Eye (tissue), 1 donor: ENCODE measurements at regions not wholly inside any gene's neighbourhood (a gene's known extent, or its start where the extent isn't known, plus 50 kb on each side); places are given as distances from the start of the nearest gene placed in this dataset.
"Not testable (repeated sequence)": the region's sequence is repeated elsewhere in the genome, so short reads cannot be mapped to it uniquely, and the experiment has no call there.

Experiments used
- DNase-seq: peaks from one replicate; pipeline ENCODE4 v3.0.0-alpha.2; 2015

DNA sequence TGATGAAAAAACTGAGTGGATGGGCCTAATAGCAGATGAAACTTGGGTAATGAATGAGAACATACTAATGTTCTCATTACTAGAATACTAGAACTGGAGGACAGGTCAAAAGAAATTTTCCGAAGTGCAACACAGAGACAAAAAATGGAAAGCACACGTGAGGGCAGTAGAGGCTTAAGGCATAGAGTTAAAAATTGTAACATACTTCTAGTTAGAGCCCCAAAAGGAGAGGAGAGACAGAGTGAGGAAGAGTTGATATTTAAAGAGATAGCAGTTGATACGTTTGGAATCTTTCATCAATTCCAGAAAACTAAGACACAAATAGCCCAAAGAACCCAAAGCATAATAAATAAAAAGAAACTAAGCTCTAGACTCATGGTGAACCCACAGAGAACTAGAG is 327.9 kb downstream of the SQOR start:
- no peak for DNase-seq

DNA sequence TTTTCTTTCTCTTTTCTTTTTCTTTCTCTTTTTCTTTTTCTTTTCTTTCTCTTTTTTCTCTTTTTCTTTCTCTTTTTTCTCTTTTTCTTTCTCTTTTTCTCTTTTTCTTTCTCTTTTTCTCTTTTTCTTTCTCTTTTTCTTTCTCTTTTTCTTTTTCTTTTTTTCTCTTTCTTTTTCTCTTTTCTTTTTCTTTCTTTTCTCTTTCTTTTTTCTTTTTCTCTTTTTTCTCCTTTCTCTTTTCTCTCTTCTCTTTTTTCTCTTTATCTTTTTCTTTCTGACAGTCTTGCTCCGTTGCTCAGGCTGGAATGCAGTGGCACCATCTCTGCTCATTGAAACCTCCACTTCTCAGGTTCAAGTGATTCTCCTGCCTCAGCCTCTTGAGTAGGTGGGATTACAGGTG is 335.7 kb downstream of the SQOR start:
- no peak for DNase-seq

DNA sequence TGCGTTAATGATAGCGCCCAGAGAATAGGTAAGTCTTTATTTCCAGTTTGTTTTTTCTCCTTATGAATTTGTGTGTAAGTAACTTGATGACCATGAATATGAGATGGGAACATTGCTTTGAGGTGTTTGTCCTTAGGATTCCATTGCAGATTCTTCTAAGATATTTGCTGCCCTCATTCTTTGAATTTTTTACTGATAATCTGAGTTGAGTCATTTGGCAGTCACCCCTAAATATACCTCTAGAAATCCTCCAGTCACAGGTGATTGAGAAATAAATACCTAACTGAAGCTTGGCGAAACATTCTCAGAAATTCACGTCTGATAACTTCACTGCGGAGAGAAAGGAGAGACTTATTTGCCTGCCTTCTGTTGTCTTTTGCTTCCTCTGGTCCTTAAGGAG is 345.5 kb downstream of the SQOR start:
- no peak for DNase-seq

DNA sequence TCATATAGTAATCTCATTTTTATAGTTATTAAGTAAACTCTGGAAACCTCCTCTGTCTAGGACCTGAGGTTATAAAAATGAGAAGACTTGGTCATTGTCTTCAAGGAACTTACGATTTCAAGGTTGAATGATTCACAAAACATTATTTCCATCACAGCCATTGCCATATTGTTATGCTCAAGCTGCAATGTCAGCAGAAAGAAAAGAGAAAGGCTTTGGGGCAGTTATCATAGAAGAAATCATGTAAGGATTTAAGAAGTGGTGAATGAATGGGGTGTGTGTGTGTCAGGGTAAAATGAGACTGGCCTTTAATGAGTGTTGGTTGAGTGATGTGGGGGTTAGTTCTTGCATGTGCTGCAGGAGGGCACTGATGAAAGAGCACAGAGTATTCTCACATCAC is 346.8 kb downstream of the SQOR start:
- DNase-seq, result peak; percentile 61

DNA sequence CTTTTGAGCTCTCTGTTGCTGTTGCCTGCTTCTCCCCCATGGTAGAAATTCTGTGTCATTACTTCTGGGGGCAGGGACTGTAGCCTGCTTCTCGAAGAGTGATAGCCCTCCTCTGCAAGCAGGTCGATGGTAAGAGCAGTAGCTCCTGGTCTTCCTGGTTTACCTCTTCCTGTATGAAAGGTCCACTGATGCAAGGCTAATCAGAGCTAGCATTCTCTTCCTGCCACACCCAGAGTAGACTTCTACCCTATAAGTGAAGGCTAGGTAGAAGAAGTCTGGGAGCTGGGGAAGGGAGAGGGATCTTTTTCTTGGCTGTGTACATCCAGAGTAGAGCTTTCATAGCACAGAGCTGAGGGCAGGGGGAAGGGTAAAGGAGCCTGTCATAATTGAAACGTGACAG is 357.0 kb downstream of the SQOR start:
- DNase-seq, result no peak

DNA sequence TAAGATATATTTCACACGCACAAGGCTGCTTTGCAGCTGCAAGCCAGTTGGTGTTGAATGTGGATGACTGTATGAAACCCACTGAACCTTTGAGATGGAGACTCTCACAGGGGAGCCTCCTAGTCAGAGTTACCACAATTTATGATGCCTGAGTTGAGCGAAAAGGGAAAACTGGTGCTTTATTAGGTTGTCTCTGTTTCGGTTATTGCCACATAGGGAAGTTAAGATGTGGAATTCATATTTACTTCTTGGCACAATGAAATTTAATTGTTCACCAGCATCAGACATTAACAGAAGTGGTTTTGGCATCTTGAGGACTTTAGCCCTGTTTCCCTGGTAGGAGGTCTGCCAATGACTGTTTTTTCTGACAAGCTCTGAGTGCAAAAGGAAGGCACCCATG is 358.2 kb downstream of the SQOR start:
- no peak for DNase-seq

DNA sequence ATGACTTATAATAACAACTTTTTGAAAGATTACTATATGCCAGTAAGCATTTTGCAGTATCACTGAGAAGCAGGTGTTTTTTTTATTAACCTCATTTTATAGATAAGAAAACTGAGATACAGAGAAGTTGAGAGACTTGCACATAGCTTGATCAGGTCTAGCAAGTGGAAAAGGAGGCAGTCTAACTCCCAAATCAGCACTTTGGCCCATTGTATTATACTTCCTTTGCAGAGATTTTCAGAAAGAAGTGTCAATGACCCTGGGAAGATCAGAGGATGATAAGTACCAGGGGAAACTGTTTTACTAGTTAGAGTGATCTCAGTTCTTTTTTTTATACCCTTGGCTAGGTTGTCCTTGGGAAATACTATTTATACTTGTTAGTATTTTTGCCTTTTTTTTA is 358.7 kb downstream of the SQOR start:
- DNase-seq, result no peak

DNA sequence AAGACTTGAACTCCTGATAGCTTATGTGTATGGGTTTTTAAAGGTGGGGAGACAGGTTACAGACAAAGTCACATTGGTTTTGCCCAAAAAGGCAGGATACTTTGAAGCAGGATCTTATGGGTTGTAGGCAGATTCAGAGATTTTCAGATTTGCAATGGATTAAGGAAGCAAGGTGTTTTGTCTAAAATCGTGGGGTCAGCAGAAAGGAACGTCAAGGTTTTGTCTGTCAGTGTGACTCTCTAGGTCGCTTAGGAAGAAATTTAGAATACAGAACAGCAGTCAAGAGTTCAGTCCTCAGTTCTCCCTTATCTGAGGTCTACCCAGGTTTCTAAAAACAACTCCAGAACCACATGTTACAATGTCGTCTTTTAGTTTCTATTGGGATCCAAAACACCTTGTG is 361.0 kb downstream of the SQOR start:
- DNase-seq, result no peak

DNA sequence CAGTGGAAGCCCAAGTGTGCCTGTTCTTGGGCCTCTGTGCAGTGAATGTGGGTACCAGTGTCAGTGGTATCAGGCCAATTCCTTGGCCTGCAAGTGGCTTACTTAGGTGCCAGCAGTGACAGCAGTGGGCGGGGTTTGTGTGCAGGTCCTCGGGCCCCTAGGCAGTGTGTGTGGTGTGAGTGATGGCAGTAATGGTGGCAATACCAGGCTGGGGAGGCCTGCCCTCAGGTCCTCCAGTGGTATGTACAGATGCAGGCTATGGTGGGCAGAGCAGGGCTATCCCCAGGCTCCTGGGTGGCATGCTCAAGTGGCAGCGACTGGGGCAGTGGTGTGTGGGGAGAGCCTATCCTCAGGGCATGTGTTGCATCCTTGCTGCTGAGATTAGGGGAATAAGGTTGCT is 379.7 kb downstream of the SQOR start:
- no peak for DNase-seq

DNA sequence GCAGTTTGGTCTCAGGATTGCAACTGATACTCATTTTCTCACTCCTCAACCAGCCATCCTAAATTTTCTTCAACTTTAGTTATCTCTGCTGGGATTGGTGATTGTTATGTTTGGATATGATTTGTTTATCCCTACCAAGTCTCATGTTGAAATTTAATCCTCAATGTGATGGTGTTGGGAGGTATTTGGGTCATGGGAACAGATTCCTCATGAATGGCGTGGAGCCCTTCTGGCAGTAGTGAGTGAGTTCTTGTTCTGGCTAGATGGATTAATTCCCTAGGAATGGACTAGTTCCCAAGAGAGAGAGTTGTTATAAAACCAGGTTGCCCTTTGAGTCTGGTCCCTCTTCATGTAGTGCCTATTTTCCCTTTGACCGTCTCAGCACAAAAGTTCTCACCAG is 399.9 kb downstream of the SQOR start:
- DNase-seq, result no peak

DNA sequence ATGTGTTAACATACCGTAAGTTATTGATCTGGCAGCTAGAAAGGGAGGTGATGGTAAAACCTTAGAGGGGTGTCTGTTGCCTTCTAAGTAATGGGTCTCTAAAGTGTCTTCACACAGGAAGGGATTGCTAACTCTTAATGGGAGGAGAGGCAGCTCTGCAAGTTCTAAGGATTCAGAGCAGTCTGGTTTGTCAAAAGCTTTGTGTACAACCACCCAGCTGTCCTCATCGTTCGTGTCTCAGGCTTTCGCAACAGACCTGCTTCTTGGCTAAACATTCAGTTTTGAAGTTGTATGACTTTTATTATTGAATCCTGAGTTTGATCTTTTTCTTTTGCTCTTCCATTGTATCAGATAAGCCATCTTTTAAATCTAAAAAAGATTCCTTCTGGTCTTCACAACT is 404.9 kb downstream of the SQOR start:
- no peak for DNase-seq

DNA sequence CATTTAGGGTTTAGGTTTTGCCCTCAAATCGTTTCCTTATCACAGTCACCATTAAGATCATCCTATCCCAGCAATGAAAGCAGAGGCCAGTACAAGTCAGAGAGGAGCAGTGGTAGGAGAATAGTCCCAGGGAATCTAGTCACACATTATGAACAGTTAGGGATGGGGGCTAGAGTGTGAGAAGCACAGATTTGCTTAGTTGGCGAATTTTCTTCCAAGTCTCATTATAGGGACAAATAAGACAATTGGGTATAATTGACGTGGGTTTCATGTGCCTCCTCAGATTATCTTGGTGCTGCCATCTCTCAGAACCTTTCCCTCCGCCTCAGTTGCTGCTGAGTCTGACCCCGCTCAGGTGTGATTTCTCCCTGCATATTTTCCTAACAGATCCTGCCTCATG is 407.1 kb downstream of the SQOR start:
- DNase-seq, result no peak

DNA sequence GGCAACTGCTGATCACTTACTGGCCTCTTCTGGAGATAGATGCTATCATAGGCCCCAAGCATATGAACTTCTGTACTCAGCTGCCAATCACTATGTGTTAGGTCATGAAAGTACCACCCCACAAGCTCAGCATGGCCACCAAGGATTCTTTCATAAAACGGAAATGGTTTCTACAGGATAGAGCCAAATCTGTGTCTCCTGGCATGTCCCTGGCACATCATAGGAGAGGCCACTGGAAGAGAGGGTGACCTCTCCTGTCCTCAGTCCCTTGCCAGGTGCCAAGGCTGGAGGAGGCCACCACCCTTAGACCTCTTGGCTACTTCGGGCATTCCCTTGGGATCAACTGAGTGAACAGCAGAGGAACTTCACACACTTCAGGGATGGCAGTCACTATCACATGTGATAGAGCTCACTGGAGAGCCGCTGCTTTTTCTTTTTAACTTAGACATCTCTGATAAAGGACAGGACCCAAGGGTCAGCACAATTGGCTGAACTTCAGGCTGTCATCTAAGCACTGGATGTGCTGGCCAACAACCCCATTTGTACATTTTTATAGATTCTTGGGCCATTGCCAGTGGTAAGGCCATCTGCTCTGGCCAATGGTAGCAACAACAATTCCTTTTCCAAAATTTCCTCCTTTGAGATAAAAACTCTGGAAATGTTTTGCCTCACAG is 425.2 kb downstream of the SQOR start:
- no peak for DNase-seq

DNA sequence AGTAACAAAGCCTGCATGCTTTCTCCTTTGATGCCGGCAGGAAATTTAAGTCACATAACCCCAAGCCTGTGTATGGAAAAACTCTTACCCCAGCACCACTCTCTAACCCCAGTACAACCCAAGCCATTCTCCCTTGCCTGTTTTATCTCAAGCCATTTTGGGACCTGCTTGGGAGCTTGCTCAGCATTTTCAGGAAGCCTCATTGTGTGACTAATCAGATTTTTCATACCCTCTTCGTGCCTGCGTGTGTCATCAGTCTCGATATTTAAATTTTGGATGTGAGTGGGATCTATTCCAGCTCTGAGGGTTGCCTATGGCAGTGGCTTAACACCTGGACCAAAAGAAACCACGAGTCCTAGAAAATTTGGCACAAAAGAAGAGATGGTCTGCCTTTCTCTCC is 426.2 kb downstream of the SQOR start:
- no peak for DNase-seq

DNA sequence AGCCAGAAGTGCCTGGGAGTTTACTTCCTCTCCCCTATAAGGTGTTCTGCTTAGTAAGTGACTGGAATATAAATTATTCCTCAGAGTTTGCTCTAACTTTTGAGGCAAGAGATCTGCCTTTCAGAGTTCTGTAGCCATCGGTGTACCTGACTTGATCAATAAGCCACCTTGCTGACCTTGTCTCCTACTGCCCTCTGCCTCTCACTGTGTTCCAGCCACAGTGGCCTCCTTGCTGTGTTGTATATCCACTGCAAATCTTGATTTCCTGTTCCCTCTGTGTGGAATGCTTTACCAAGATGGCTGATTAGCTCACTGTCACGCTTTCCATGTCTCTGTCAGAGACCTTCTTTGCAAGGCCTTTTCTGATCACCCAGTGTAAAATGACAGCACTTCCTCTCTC is 442.4 kb downstream of the SQOR start:
- DNase-seq, result no peak

DNA sequence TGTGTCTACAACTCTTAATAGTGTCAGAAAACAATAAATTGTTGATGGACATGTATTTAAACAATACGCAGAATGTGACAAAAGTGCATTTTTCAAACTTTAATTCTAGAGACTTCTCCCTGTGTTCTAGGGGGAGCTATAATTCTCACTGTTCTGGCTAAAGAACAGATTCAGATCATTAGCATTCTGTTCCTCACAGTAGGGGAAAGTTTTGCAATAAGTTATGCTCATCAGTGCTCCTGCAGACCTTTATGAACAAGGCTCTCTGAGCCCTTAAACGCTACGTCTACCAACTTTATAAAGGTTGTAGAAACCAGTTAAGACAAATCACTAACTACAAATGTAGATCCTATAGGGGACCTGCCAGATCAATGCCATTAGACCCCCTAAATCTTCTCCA is 444.2 kb downstream of the SQOR start:
- peak; percentile 17 for DNase-seq

DNA sequence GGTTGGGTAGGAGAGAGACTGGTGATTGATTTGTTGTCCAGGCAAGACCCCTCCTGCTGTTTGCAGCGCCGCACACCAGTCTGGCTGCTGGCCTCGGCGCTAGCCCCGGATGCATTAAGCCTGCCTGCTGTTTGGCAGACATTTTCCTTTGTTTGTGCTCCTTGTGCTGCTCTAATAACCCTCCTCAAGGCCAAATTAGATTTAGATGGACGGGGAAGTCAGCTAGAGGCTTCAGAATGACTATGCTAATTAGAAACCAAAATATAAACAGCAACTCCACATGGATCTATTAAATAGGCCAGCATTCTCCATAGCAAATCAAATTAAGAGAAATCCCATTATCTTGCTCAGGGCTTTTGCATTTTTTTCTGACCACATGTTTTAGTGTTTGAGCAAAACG is 445.2 kb downstream of the SQOR start:
- DNase-seq, result peak; percentile 91

DNA sequence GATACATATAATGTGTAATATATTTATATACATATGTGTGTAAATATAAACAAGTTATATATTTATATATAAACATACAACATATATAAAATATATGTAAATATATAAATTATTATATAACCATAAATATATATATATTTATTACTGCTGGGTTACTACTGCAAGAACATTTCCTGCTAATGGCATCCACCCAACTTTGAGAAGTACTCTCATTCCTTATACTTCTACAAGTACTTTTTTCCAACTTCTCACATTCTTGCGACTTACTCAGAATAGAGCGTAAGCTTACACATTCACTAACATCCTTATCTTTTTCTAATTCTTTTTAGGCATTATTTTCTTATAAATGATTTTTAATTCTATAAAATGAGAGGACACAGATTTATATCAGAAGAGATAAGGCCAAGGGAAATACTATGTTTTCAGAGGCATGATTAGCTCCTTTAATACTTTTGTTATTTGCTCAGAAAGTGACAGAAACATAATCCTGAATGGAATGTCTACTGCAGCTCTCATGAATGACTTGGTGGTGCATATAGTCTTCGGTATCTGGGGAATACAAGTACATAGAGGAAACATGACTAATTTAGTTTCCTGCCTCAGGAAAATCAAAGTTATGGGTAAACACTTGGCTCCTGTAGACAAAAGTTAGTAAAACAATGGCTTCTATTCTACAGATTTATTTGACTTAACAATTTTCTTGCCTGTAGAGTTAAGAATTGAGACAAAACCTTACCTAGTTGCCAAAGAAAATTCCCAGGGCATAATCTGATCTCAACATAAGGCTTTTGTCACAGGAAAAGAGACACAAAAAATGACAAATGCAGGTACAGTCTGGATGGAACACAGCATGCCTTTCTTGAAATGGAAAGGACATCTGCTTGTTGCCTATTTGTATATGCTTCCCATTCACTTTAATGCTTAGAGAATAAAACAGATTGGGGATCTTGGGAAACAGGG is 453.9 kb downstream of the SQOR start:
- no peak for DNase-seq

DNA sequence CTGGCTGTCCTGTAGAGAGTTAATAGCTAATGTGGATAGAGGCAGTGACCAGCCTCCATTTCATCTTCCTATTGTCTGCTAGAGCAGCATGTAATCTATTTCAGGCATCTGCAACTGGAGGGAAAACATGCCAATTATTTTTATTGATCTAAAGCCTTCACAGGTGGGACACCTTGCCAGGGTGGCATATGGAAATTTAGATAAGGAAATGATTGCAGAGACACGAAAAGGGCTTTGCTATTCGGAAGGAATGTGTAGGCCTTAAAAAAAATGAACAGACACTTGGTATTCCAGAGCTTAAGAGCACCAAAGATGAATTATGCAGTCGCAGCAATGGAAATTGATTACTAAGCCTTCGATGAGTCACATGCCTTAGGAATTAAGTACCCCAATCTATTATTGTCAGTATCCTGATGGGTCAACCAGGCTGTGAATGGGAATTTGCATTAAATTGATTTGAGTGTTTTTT is 454.7 kb downstream of the SQOR start:
- DNase-seq, result peak; percentile 13

DNA sequence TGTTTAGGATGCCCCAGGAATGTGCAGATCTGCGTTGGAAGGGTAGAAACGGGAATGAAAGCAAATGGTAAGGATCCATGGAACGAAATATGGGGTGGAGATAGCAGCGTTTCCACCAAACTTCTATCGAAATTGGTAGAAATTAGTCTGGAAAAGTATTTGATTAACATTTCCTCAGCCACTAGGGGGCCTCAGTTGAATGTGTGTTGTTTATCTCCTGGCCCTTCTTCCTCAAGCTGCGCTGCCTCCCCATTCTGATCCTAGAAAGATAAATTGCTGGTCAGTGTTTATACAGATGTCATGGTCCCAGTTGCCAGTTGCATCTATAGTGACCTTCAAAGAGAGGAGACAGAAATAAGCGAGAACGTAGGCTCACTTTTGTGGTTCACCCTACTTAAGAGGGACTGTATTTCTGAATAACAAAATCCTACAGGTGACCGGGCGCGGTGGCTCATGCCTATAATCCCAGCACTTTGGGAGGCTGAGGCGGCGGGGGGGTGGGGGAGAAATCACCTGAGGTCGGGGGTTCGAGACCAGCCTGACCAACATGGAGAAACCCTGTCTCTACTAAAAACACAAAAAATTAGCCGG is 457.1 kb downstream of the SQOR start:
- DNase-seq, result peak; percentile 70

DNA sequence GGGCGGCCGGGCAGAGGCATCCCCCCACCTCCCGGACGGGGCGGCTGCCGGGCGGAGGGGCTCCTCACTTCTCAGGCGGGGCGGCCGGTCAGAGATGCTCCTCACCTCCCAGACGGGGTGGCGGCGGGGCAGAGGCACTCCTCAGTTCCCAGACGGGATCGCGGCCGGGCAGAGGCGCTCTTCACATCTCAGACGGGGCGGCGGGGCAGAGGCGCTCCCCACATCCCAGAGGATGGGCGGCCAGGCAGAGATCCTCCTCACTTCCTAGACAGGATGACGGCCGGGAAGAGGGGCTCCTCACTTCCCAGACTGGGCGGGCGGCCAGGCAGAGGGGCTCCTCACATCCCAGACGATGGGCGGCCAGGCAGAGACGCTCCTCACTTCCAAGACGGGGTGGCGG is 463.2 kb downstream of the SQOR start:
- not testable (repeated sequence) for DNase-seq

DNA sequence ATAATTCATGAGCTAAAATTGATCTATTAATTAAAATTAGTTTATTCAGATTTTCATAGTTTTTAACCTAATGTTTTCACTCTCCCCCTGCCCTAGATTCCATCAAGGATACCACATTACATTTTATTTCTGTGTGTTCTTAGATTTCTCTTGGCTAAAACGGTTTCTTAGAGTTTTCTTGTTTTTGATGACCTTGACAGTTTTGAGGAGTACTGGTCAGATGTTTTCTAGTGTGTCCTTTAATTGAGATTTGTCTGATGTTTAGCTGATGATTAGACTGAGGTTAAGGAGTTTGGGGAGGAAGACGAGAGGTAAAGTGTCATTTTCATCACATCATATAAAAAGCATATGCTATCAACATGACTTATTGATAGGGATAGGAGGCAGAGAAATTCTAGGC is 475.9 kb downstream of the SQOR start:
- DNase-seq, result no peak

DNA sequence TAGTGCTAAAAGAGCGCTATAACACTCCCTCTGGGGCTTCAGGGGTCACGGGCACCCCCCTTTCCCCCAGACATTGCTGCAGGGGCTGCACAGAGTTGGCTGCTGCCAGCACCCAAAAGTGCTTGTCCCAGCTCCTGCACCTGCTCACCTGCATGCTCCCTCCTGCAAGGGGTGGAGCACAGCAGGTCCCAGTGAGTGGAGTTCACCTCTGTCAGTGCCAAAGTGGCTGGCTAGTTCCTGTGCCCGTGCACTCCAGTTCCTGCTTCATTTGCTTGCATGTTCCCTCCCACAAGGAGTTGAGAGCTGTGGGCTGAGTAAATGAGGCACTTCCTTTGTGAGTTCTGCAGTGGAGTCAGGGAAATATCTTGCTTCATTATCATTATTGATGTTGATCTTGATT is 476.9 kb downstream of the SQOR start:
- no peak for DNase-seq

DNA sequence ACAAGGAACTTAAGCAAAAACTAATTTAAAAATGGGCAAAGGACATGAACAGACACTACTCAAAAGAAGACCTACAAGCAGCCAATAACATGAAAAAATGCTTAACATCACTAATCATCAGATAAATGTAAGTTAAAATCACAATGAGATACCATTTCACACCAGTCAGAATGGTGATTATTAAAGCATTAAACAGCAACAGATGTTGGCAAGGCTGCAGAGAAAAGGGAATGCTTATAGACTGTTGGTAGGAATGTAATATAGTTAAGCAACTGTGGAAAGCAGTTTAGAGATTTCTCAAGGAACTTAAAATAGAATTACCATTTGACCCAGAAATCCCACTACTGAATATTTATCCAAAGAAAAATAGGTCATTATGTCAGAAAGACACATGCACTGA is 482.2 kb downstream of the SQOR start:
- no peak for DNase-seq
